22Rv1 (cell line): ENCODE measurements at regions not wholly inside any gene's neighbourhood (a gene's known extent, or its start where the extent isn't known, plus 50 kb on each side); places are given as distances from the start of the nearest gene placed in this dataset.

Experiments
- ZFX ChIP-seq: fragments of 450-650 bp; IDR thresholded peaks from 2 replicates; pipeline ENCODE4 v1.6.1; 2017; ENCODE audit warnings: antibody characterized with exemption, borderline replicate concordance
- TF ChIP-seq, protein P1 (sequence below): fragments of 450-650 bp; IDR thresholded peaks from 2 replicates; pipeline ENCODE4 v1.5.1; 2017; ENCODE audit warnings: mild to moderate bottlenecking

DNA sequence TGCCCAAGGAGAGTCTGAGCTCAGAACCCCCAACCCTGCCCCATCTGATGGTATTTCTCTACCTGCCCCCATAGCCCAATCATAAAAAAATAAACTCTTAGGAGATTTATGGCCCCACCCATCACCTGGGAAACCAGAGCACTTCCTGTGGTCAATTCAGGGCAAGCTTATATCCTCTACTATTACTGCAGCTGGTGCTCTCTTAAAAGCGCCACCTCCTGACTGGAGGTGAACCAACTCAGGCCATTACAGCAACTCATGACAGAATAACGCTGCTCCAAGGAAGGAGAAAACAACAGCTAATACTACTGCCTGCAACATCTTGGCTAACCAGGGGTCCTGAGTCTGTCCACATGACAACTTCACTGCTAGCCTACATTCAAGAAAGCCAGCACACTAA lies 195.7 kb downstream of the MTCL1 start:
- TF ChIP-seq, protein P1, sequence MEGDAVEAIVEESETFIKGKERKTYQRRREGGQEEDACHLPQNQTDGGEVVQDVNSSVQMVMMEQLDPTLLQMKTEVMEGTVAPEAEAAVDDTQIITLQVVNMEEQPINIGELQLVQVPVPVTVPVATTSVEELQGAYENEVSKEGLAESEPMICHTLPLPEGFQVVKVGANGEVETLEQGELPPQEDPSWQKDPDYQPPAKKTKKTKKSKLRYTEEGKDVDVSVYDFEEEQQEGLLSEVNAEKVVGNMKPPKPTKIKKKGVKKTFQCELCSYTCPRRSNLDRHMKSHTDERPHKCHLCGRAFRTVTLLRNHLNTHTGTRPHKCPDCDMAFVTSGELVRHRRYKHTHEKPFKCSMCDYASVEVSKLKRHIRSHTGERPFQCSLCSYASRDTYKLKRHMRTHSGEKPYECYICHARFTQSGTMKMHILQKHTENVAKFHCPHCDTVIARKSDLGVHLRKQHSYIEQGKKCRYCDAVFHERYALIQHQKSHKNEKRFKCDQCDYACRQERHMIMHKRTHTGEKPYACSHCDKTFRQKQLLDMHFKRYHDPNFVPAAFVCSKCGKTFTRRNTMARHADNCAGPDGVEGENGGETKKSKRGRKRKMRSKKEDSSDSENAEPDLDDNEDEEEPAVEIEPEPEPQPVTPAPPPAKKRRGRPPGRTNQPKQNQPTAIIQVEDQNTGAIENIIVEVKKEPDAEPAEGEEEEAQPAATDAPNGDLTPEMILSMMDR, result no peak
- TF ChIP-seq ZFX, result no peak
